Kidney epithelial cell (primary cell): ENCODE measurements at regions not wholly inside any gene's neighbourhood (a gene's known extent, or its start where the extent isn't known, plus 50 kb on each side); places are given as distances from the start of the nearest gene placed in this dataset.

Experiments used
- DNase-seq: peaks from one replicate; pipeline ENCODE4 v3.0.0-alpha.2; 2010; ENCODE audit warnings: low read depth
- H3K27me3 ChIP-seq: 2 replicates; pipeline ENCODE4 v1.6.0; 2011; ENCODE audit warnings: low read length; ENCODE audit not compliant: control insufficient read depth, insufficient read depth
- H3K36me3 ChIP-seq: 2 replicates; pipeline ENCODE4 v1.5.1; 2011; ENCODE audit warnings: low read length; ENCODE audit not compliant: control insufficient read depth, insufficient read depth
- H3K4me3 ChIP-seq: 2 replicates; pipeline ENCODE4 v1.5.1; 2011; ENCODE audit warnings: low read depth, mild to moderate bottlenecking, control low read depth, low read length
- CTCF ChIP-seq: IDR thresholded peaks from 2 replicates; pipeline ENCODE4 v1.5.1; 2011; ENCODE audit warnings: mild to moderate bottlenecking, moderate library complexity, low read length, control low read depth, inconsistent platforms; ENCODE audit not compliant: insufficient read depth, poor library complexity, severe bottlenecking

GRCh38 chr3:139288266-139288821, 55.5 kb upstream of the MRPS22 start:
- no peaks in the 10 kb centered on the region for H3K27me3 ChIP-seq
- H3K4me3 ChIP-seq: no peak overlapping the region
- no peaks in the 10 kb centered on the region for H3K36me3 ChIP-seq
- no peak for DNase-seq
- TF ChIP-seq CTCF: no peak

GRCh38 chr3:139289860-139290524, 53.8 kb upstream of the MRPS22 start:
- H3K4me3 ChIP-seq: no peak overlapping the region
- H3K27me3 ChIP-seq: no peaks in the 10 kb centered on the region
- no peak for DNase-seq
- TF ChIP-seq CTCF: no peak
- H3K36me3 ChIP-seq: no peaks in the 10 kb centered on the region

DNA sequence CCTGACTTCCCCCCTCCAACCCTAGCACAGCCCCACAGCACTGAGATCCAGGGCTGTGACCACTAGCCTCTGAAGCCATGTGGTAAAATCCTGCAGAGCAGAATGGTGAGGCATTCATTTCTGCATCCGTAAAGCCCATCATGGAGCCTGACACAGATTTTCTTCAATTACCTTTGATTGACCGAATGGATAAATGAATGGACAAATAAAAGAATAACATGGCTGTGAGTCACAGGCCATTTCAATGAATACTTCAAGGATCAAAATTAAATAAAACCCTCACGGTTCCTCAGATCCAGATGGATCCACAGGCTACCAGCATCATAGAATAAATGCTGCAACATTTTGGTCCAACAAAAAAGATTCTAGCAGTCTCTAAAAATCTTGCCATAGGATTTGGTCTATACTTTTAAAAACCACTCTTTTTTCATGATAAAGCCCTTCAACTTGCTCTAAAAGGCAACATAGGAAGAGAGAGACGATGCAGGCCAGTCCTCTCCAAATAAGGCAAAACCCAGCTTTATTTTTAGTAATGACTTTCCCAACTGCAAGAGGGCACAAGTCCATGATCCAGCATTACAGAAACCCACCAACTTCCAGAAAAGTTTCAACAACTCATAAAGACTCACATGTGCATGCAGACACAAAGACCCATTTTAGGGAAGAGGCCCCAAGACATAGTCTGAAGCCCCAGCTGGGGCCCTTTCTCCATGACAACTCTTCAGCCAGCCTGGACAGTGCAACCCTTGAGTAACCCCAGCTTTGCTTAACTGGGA, 52.4 kb upstream of the MRPS22 start:
- DNase-seq: no peak
- Histone ChIP-seq H3K27me3 (no peaks in the 10 kb centered on the region), H3K36me3 (no peaks in the 10 kb centered on the region), H3K4me3 (no peak overlapping the region)
- TF ChIP-seq CTCF: no peak

DNA sequence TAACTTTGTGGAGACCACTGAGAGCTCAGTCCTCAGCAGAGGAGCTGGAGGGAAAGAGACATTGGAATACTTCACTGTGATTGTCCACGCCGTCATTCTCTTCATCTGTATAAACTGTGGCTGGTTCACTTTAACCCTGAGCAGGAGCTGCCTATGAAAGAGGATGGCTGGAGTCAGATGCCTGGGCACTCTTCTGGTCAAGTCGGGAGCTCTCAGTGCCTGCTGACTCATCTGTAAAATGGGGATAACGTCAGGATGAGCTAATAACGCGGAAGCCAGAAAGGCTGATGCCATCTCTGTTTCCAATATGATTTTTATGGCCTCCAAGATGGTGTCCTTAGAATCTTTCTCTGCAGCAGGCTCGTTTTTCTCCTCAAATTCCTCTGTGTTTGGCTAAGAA, 51.6 kb upstream of the MRPS22 start:
- H3K36me3 ChIP-seq: no peaks in the 10 kb centered on the region
- no peak overlapping the region for H3K4me3 ChIP-seq
- no peak for TF ChIP-seq CTCF
- H3K27me3 ChIP-seq: no peaks in the 10 kb centered on the region
- DNase-seq: no peak

- Histone ChIP-seq H3K36me3 (no peaks in the 10 kb centered on the region), H3K27me3 (no peaks in the 10 kb centered on the region), H3K4me3 (no peak overlapping the region)
- no peak for DNase-seq
- TF ChIP-seq CTCF: no peak
These were observed 50.8 kb upstream of the MRPS22 start for GRCh38 chr3:139292711-139293664.
